ENCODE measurements at regions not wholly inside any gene's neighbourhood (a gene's known extent, or its start where the extent isn't known, plus 50 kb on each side); places are given as distances from the start of the nearest gene placed in this dataset.

GRCh38 chr6:87908978-87909811 lies 138.4 kb upstream of the SPACA1 start:
- TF ChIP-seq POLR2A (IDR thresholded peaks at IDR 0.05; ENCODE audit: low read depth, low read length), result no peak
- no peak for FAIRE-seq
- DNase-seq (ENCODE audit: insufficient read length, low spot score), result no peak

GRCh38 chr6:87907521-87907920 lies 140.1 kb upstream of the SPACA1 start:
- DNase-seq (ENCODE audit: insufficient read length, low spot score) (no peak), FAIRE-seq (no peak)
- no peak for TF ChIP-seq POLR2A (IDR thresholded peaks at IDR 0.05; ENCODE audit: low read depth, low read length)

- TF ChIP-seq POLR2A (IDR thresholded peaks at IDR 0.05; ENCODE audit: low read depth, low read length), result no peak
- no peak for DNase-seq (ENCODE audit: insufficient read length, low spot score)
- no peak for FAIRE-seq
Measured at GRCh38 chr6:87905101-87905641, 142.5 kb upstream of the SPACA1 start.

GRCh38 chr6:87904011-87904410 lies 143.6 kb upstream of the SPACA1 start:
- DNase-seq (ENCODE audit: insufficient read length, low spot score) (no peak), FAIRE-seq (no peak)
- TF ChIP-seq POLR2A (IDR thresholded peaks at IDR 0.05; ENCODE audit: low read depth, low read length), result no peak

- TF ChIP-seq POLR2A (IDR thresholded peaks at IDR 0.05; ENCODE audit: low read depth, low read length), result no peak
- FAIRE-seq, result no peak
- no peak for DNase-seq (ENCODE audit: insufficient read length, low spot score)
Measured at GRCh38 chr6:87903323-87903722, 144.3 kb upstream of the SPACA1 start.

- FAIRE-seq, result no peak
- DNase-seq (ENCODE audit: insufficient read length, low spot score), result no peak
- no peak for TF ChIP-seq POLR2A (IDR thresholded peaks at IDR 0.05; ENCODE audit: low read depth, low read length)
Measured at GRCh38 chr6:87902383-87902782, 145.3 kb upstream of the SPACA1 start.

GRCh38 chr6:87901613-87902012 lies 146.0 kb upstream of the SPACA1 start:
- TF ChIP-seq POLR2A (IDR thresholded peaks at IDR 0.05; ENCODE audit: low read depth, low read length), result no peak
- DNase-seq (ENCODE audit: insufficient read length, low spot score), result no peak
- no peak for FAIRE-seq

GRCh38 chr6:87900160-87900698 lies 147.4 kb upstream of the SPACA1 start:
- TF ChIP-seq POLR2A (IDR thresholded peaks at IDR 0.05; ENCODE audit: low read depth, low read length), result no peak
- FAIRE-seq (no peak), DNase-seq (ENCODE audit: insufficient read length, low spot score) (no peak)

- no peak for TF ChIP-seq POLR2A (IDR thresholded peaks at IDR 0.05; ENCODE audit: low read depth, low read length)
- DNase-seq (ENCODE audit: insufficient read length, low spot score) (no peak), FAIRE-seq (no peak)
Measured at GRCh38 chr6:87899499-87900147, 148.0 kb upstream of the SPACA1 start.

GRCh38 chr6:87897663-87898062 lies 150.0 kb upstream of the SPACA1 start:
- DNase-seq (ENCODE audit: insufficient read length, low spot score), result no peak
- no peak for TF ChIP-seq POLR2A (IDR thresholded peaks at IDR 0.05; ENCODE audit: low read depth, low read length)
- FAIRE-seq, result no peak

- TF ChIP-seq POLR2A (IDR thresholded peaks at IDR 0.05; ENCODE audit: low read depth, low read length), result no peak
- DNase-seq (ENCODE audit: insufficient read length, low spot score), result no peak
- no peak for FAIRE-seq
Measured at GRCh38 chr6:87897013-87897412, 150.6 kb upstream of the SPACA1 start.

GRCh38 chr6:87887266-87887665 lies 160.4 kb upstream of the SPACA1 start:
- no peak for TF ChIP-seq POLR2A (IDR thresholded peaks at IDR 0.05; ENCODE audit: low read depth, low read length)
- no peak for DNase-seq (ENCODE audit: insufficient read length, low spot score)
- FAIRE-seq, result no peak

GRCh38 chr6:87884203-87884602 lies 163.4 kb upstream of the SPACA1 start:
- TF ChIP-seq POLR2A (IDR thresholded peaks at IDR 0.05; ENCODE audit: low read depth, low read length), result no peak
- DNase-seq (ENCODE audit: insufficient read length, low spot score) (no peak), FAIRE-seq (no peak)

GRCh38 chr6:87881342-87881895 lies 166.2 kb upstream of the SPACA1 start:
- no peak for DNase-seq (ENCODE audit: insufficient read length, low spot score)
- no peak for FAIRE-seq
- TF ChIP-seq POLR2A (IDR thresholded peaks at IDR 0.05; ENCODE audit: low read depth, low read length), result no peak

Data from H54 (cell line).